Cardiac fibroblast (primary cell): ENCODE measurements at regions not wholly inside any gene's neighbourhood (a gene's known extent, or its start where the extent isn't known, plus 50 kb on each side); places are given as distances from the start of the nearest gene placed in this dataset.
A peak's percentile ranks its signal among the peaks of the same experiment; 100 is the strongest.

Experiments used
- DNase-seq, 2 donors: peaks; one replicate each; pipeline versions ENCODE4 v3.0.0 to v3.0.0-alpha.2; 2010; ENCODE audit warnings: low read depth in 2 of 2
- H3K4me3 ChIP-seq, 2 donors: replicated peaks in 1 of 2; 1 replicate in 1 of 2; 2 replicates in 1 of 2; pipeline ENCODE4 v1.5.1; 2011; ENCODE audit warnings: low read depth in 2 of 2, low read length in 2 of 2, mild to moderate bottlenecking in 2 of 2, moderate library complexity in 1 of 2
- CTCF ChIP-seq: IDR thresholded peaks from one replicate; pipeline ENCODE4 v1.5.1; 2011; ENCODE audit warnings: low read depth, mild to moderate bottlenecking, low read length, inconsistent platforms

GRCh38 chr4:79236785-79237184 lies 89.1 kb downstream of the NAA11 start:
- H3K4me3 ChIP-seq, result no peak overlapping the region
- TF ChIP-seq CTCF, result no peak
- DNase-seq, result no peak

GRCh38 chr4:79235095-79235494 lies 90.8 kb downstream of the NAA11 start:
- no peak for TF ChIP-seq CTCF
- H3K4me3 ChIP-seq, result no peak overlapping the region
- no peak for DNase-seq

- no peak overlapping the region for H3K4me3 ChIP-seq
- no peak for TF ChIP-seq CTCF
- no peak for DNase-seq
These were observed 92.0 kb downstream of the NAA11 start for GRCh38 chr4:79233820-79234219.

- no peak for TF ChIP-seq CTCF
- no peak overlapping the region for H3K4me3 ChIP-seq
- DNase-seq, result peak; percentile 48 to 69
These were observed 93.3 kb downstream of the NAA11 start for GRCh38 chr4:79232540-79232939.

- no peak for TF ChIP-seq CTCF
- H3K4me3 ChIP-seq, result no peak overlapping the region
- DNase-seq, result peak; percentile 2 to 76
These were observed 98.0 kb downstream of the NAA11 start for GRCh38 chr4:79227860-79228259.

GRCh38 chr4:79225360-79225759 lies 100.5 kb downstream of the NAA11 start:
- H3K4me3 ChIP-seq, result no peak overlapping the region
- TF ChIP-seq CTCF, result no peak
- no peak for DNase-seq

GRCh38 chr4:79224777-79225104 lies 101.1 kb downstream of the NAA11 start:
- no peak overlapping the region for H3K4me3 ChIP-seq
- no peak for DNase-seq
- TF ChIP-seq CTCF, result no peak
